CD14-positive monocyte (primary cell): ENCODE measurements at regions not wholly inside any gene's neighbourhood (a gene's known extent, or its start where the extent isn't known, plus 50 kb on each side); places are given as distances from the start of the nearest gene placed in this dataset.

ENCODE experiments used
- DNase-seq, 3 donors: peaks; one replicate each; pipeline ENCODE4 v3.0.0-alpha.2; 2011 to 2022
- H2AFZ ChIP-seq: 2 replicates; pipeline ENCODE4 v1.6.0; 2012; ENCODE audit warnings: mild to moderate bottlenecking, low read depth, low read length, inconsistent platforms; ENCODE audit not compliant: insufficient read depth, poor library complexity, severe bottlenecking
- H3K27ac ChIP-seq, 2 donors: 1 replicate in 1 of 2; 2 replicates in 1 of 2; pipeline ENCODE4 v1.5.1; 2012 to 2013; ENCODE audit warnings: low read length in 2 of 2, control low read depth in 1 of 2, inconsistent platforms in 1 of 2, low read depth in 1 of 2, mild to moderate bottlenecking in 1 of 2
- H3K27me3 ChIP-seq, 2 donors: one replicate each; pipeline versions ENCODE4 v1.6.0 to v1.6.1; 2011 to 2013; ENCODE audit warnings: low read length in 2 of 2; ENCODE audit not compliant: control insufficient read depth in 2 of 2, insufficient read depth in 2 of 2
- H3K36me3 ChIP-seq, 2 donors: replicated peaks in 1 of 2; 1 replicate in 1 of 2; 2 replicates in 1 of 2; pipeline versions ENCODE4 v1.5.1 to v1.6.1; 2012 to 2013; ENCODE audit warnings: low read length in 2 of 2, control low read depth in 1 of 2, inconsistent platforms in 1 of 2, mild to moderate bottlenecking in 1 of 2; ENCODE audit not compliant: insufficient read depth in 2 of 2, control insufficient read depth in 1 of 2
- H3K4me1 ChIP-seq, 2 donors: 1 replicate in 1 of 2; 2 replicates in 1 of 2; pipeline versions ENCODE4 v1.5.1 to v1.6.1; 2012 to 2013; ENCODE audit warnings: low read length in 2 of 2, control low read depth in 1 of 2, inconsistent platforms in 1 of 2, mild to moderate bottlenecking in 1 of 2, moderate library complexity in 1 of 2; ENCODE audit not compliant: insufficient read depth in 2 of 2, control insufficient read depth in 1 of 2
- H3K4me2 ChIP-seq: replicated peaks from 2 replicates; pipeline ENCODE3; 2012; ENCODE audit warnings: low read length, moderate library complexity, mild to moderate bottlenecking; ENCODE audit not compliant: poor library complexity, severe bottlenecking; ENCODE audit errors: extremely low read depth
- H3K4me3 ChIP-seq, 3 experiments: fragments of 200-600 bp in 1 of 3; sonication (generic) in 1 of 3; replicated peaks in 1 of 3; 1 replicate in 2 of 3; 2 replicates in 1 of 3; pipeline ENCODE4 v1.5.1; 2011 to 2013; ENCODE audit warnings: low read length in 3 of 3, mild to moderate bottlenecking in 3 of 3, control low read depth in 2 of 3, low read depth in 2 of 3, inconsistent platforms in 1 of 3, moderate library complexity in 1 of 3
- H3K79me2 ChIP-seq: 2 replicates; pipeline ENCODE4 v1.6.0; 2012; ENCODE audit warnings: mild to moderate bottlenecking, control low read depth, inconsistent platforms, low read length, moderate library complexity; ENCODE audit not compliant: insufficient read depth
- H3K9ac ChIP-seq: 2 replicates; pipeline ENCODE4 v1.6.0; 2017; ENCODE audit warnings: low read length, mild to moderate bottlenecking; ENCODE audit not compliant: insufficient read depth, poor library complexity, severe bottlenecking
- H3K9me3 ChIP-seq, 2 donors: replicated peaks in 1 of 2; 1 replicate in 1 of 2; 2 replicates in 1 of 2; pipeline versions ENCODE4 v1.5.1 to v1.6.1; 2012 to 2013; ENCODE audit warnings: low read length in 2 of 2, control low read depth in 1 of 2; ENCODE audit not compliant: control insufficient read depth in 1 of 2, insufficient read depth in 1 of 2
- H4K20me1 ChIP-seq: 2 replicates; pipeline ENCODE4 v1.6.0; 2012; ENCODE audit warnings: mild to moderate bottlenecking, low read length, control low read depth, moderate library complexity; ENCODE audit not compliant: insufficient read depth
- H3K27ac Mint-ChIP-seq, 7 donors: one replicate each; pipeline ENCODE4 v1.8.0; 2020; ENCODE audit warnings: mild to moderate bottlenecking in 7 of 7, mixed read lengths in 7 of 7, moderate library complexity in 6 of 7, inconsistent platforms in 2 of 7
- H3K27me3 Mint-ChIP-seq, 3 donors: one replicate each; pipeline ENCODE4 v1.8.0; 2021 to 2022; ENCODE audit warnings: low read depth in 3 of 3, mild to moderate bottlenecking in 3 of 3, mixed read lengths in 3 of 3, moderate library complexity in 3 of 3, inconsistent platforms in 1 of 3
- H3K36me3 Mint-ChIP-seq, 2 donors: one replicate each; pipeline ENCODE4 v1.8.0; 2020; ENCODE audit warnings: mixed read lengths in 2 of 2, inconsistent platforms in 1 of 2, mild to moderate bottlenecking in 1 of 2
- H3K4me1 Mint-ChIP-seq: one replicate; pipeline ENCODE4 v1.8.0; 2020; ENCODE audit warnings: mild to moderate bottlenecking, mixed read lengths
- H3K4me3 Mint-ChIP-seq, 2 donors: one replicate each; pipeline ENCODE4 v1.8.0; 2020; ENCODE audit warnings: mild to moderate bottlenecking in 2 of 2, mixed read lengths in 2 of 2, moderate library complexity in 1 of 2
- H3K9me3 Mint-ChIP-seq, 7 donors: one replicate each; pipeline ENCODE4 v1.8.0; 2020 to 2022; ENCODE audit warnings: mixed read lengths in 7 of 7, mild to moderate bottlenecking in 6 of 7, moderate library complexity in 6 of 7, inconsistent platforms in 2 of 7
- CTCF ChIP-seq: fragments of 200-600 bp; IDR thresholded peaks from one replicate; pipeline ENCODE4 v1.8.0; 2022; ENCODE audit warnings: antibody characterized with exemption, mild to moderate bottlenecking
- WGBS: methylation state at CpG from one replicate; pipeline ENCODE4 v1.1.5; 2013; ENCODE audit warnings: missing lambda C conversion rate; ENCODE audit not compliant: insufficient coverage; 5-methylcytosine and 5-hydroxymethylcytosine counted together
- intact Hi-C, 2 donors: fragments of 100-400 bp; cut with micrococcal nuclease; formaldehyde crosslinking; loops; one replicate each; pipeline versions ENCODE4 v1.15.0 to v1.15.1; 2023

- 100% methylated on average over 2 of the region's 4 CpGs for WGBS
- peaks cover 0 to 3% (median 0%) of the 10 kb centered on the region in 7 donors for H3K9me3 Mint-ChIP-seq
- Histone ChIP-seq H3K4me1 (no peaks in the 10 kb centered on the region), H3K9ac (no peak overlapping the region), H3K4me2 (no peak overlapping the region), H2AFZ (no peak overlapping the region), H3K4me3 (no peak overlapping the region), H3K79me2 (no peaks in the 10 kb centered on the region), H3K36me3 (no peaks in the 10 kb centered on the region), H3K9me3 (no peaks in the 10 kb centered on the region), H3K27me3 (peaks cover 2 to 13% of the 10 kb centered on the region in 2 donors), H4K20me1 (no peaks in the 10 kb centered on the region), H3K27ac (no peak overlapping the region)
- H3K27ac Mint-ChIP-seq, result no peak overlapping the region
- H3K4me1 Mint-ChIP-seq, result no peaks in the 10 kb centered on the region
- H3K36me3 Mint-ChIP-seq, result no peaks in the 10 kb centered on the region
- intact Hi-C loops, result no loop called here
- peaks cover 9 to 17% (median 14%) of the 10 kb centered on the region in 3 donors for H3K27me3 Mint-ChIP-seq
- DNase-seq, result no peak
- no peak for TF ChIP-seq CTCF
- no peak overlapping the region for H3K4me3 Mint-ChIP-seq
Measured at GRCh38 chr18:5611221-5611620, 67.4 kb upstream of the EPB41L3 start.

GRCh38 chr18:5608846-5609245 lies 65.0 kb upstream of the EPB41L3 start:
- Mint-ChIP-seq H3K9me3 (no peaks in the 10 kb centered on the region), H3K36me3 (no peaks in the 10 kb centered on the region), H3K4me1 (no peaks in the 10 kb centered on the region), H3K4me3 (no peak overlapping the region), H3K27ac (no peak overlapping the region), H3K27me3 (peaks cover 3 to 15% (median 13%) of the 10 kb centered on the region in 3 donors)
- Histone ChIP-seq H3K4me3 (no peak overlapping the region), H3K27me3 (peaks cover 2 to 10% of the 10 kb centered on the region in 2 donors), H4K20me1 (no peaks in the 10 kb centered on the region), H3K9ac (no peak overlapping the region), H3K79me2 (no peaks in the 10 kb centered on the region), H3K36me3 (no peaks in the 10 kb centered on the region), H2AFZ (no peak overlapping the region), H3K4me2 (no peak overlapping the region), H3K4me1 (no peaks in the 10 kb centered on the region), H3K9me3 (no peaks in the 10 kb centered on the region), H3K27ac (no peak overlapping the region)
- intact Hi-C loops, result no loop called here
- no CpG with 5 or more reads among the region's 2 CpGs for WGBS
- no peak for DNase-seq
- no peak for TF ChIP-seq CTCF
